Mesendoderm (in vitro differentiated cells): ENCODE measurements at regions not wholly inside any gene's neighbourhood (a gene's known extent, or its start where the extent isn't known, plus 50 kb on each side); places are given as distances from the start of the nearest gene placed in this dataset.

Experiments
- DNase-seq: peaks from one replicate; pipeline ENCODE4 v3.0.0; 2013
- H2AK5ac ChIP-seq: 2 replicates; pipeline ENCODE4 v1.6.1; 2013; ENCODE audit warnings: low read length, inconsistent platforms
- H2BK120ac ChIP-seq: 2 replicates; pipeline ENCODE4 v1.6.1; 2013; ENCODE audit warnings: low read depth, mild to moderate bottlenecking, low read length, moderate library complexity, mixed read lengths
- H2BK15ac ChIP-seq: replicated peaks from 2 replicates; pipeline ENCODE4 v1.6.1; 2013; ENCODE audit warnings: low read depth, mild to moderate bottlenecking, moderate library complexity
- H2BK5ac ChIP-seq: 2 replicates; pipeline ENCODE4 v1.6.1; 2013; ENCODE audit warnings: low read length, inconsistent platforms
- H3K18ac ChIP-seq: 2 replicates; pipeline ENCODE4 v1.6.1; 2013; ENCODE audit warnings: mild to moderate bottlenecking, low read length, mixed read lengths
- H3K23ac ChIP-seq: one replicate; pipeline ENCODE4 v1.6.1; 2013; ENCODE audit warnings: low read length
- H3K27ac ChIP-seq: 2 replicates; pipeline ENCODE4 v1.5.1; 2013; ENCODE audit warnings: low read depth, mild to moderate bottlenecking, inconsistent platforms, low read length, moderate library complexity
- H3K27me3 ChIP-seq: 2 replicates; pipeline ENCODE4 v1.6.1; 2013; ENCODE audit warnings: low read length, control low read depth, mild to moderate bottlenecking, inconsistent platforms; ENCODE audit not compliant: insufficient read depth, poor library complexity
- H3K36me3 ChIP-seq: 2 replicates; pipeline ENCODE4 v1.6.1; 2013; ENCODE audit warnings: low read length, inconsistent platforms; ENCODE audit not compliant: control insufficient read depth, insufficient read depth
- H3K4ac ChIP-seq: one replicate; pipeline ENCODE4 v1.6.1; 2013; ENCODE audit warnings: low read depth, mild to moderate bottlenecking, low read length, moderate library complexity
- H3K4me1 ChIP-seq: 2 replicates; pipeline ENCODE4 v1.6.1; 2013; ENCODE audit warnings: low read depth, low read length, inconsistent platforms; ENCODE audit not compliant: control insufficient read depth
- H3K4me2 ChIP-seq: 2 replicates; pipeline ENCODE4 v1.6.1; 2013; ENCODE audit warnings: low read length
- H3K4me3 ChIP-seq: 2 replicates; pipeline ENCODE4 v1.5.1; 2013; ENCODE audit warnings: mild to moderate bottlenecking, low read length
- H3K56ac ChIP-seq: one replicate; pipeline ENCODE4 v1.6.1; 2013; ENCODE audit warnings: low read length
- H3K79me1 ChIP-seq: 2 replicates; pipeline ENCODE4 v1.6.1; 2013; ENCODE audit warnings: low read length, inconsistent platforms
- H3K79me2 ChIP-seq: 2 replicates; pipeline ENCODE4 v1.6.1; 2013; ENCODE audit warnings: mild to moderate bottlenecking, low read length; ENCODE audit not compliant: control insufficient read depth, insufficient read depth
- H3K9ac ChIP-seq: 2 replicates; pipeline ENCODE4 v1.6.1; 2013; ENCODE audit warnings: low read length, inconsistent platforms
- H4K5ac ChIP-seq: one replicate; pipeline ENCODE4 v1.6.1; 2013; ENCODE audit warnings: low read length
- H4K8ac ChIP-seq: one replicate; pipeline ENCODE4 v1.6.1; 2013; ENCODE audit warnings: low read depth, mild to moderate bottlenecking, control low read depth, low read length, moderate library complexity
- WGBS: extraction: QIAGEN DNeasy Blood & Tissue Kit; methylation state at CpG from one replicate; pipeline ENCODE4 v1.1.7; 2013; ENCODE audit warnings: low lambda C conversion rate, missing lambda C conversion rate; ENCODE audit not compliant: insufficient coverage; ENCODE audit errors: extremely low coverage; 5-methylcytosine and 5-hydroxymethylcytosine counted together

DNA sequence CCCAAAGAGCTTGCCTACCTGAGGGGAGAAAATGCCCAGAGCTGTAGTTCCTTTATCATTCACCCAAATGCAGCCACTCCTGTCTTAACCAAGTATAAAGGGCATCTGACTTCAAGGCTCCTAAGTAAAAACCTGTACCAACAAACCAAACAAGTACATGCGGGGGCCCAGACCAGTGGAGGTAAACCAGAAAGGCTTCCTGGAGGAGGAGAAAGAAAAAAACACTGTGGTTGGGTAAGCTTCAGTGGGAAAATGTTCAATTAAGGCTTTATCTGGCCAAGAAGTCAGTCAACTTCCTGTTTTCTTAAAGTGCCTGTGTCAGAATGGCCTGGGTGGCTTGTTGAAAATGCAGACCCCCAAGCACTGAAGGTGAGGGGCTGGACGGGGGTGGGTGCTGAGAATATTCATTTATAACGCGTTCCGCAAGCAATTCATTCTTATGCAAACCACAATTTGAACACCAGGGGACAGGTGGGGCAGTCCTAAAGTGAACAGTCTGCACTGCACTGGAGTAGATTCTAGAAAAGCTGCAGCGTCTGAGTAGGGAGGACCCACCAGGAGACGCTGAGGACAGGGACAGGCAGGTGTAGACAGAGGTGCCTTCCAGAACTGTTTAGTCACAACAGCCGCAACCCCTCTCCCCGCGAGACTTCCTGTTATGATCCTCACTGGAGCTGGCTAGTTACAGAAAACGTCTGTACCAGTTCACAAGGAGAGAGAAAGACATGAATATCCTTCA lies 467.1 kb downstream of the SOX9 start:
- no peaks in the 10 kb centered on the region for H3K4me1 ChIP-seq
- no peak overlapping the region for H3K56ac ChIP-seq
- no peak overlapping the region for H3K18ac ChIP-seq
- no peaks in the 10 kb centered on the region for H3K79me1 ChIP-seq
- no peak overlapping the region for H3K4me2 ChIP-seq
- H3K4ac ChIP-seq, result no peak overlapping the region
- H2BK15ac ChIP-seq, result no peak overlapping the region
- no peak overlapping the region for H2BK120ac ChIP-seq
- peaks cover 18% of the 10 kb centered on the region for H3K27me3 ChIP-seq
- no peaks in the 10 kb centered on the region for H3K36me3 ChIP-seq
- no peak overlapping the region for H3K27ac ChIP-seq
- WGBS, result no CpG with 5 or more reads among the region's 11 CpGs
- H2AK5ac ChIP-seq, result no peak overlapping the region
- H2BK5ac ChIP-seq, result no peak overlapping the region
- no peak overlapping the region for H3K4me3 ChIP-seq
- DNase-seq, result no peak
- H3K9ac ChIP-seq, result no peak overlapping the region
- no peak overlapping the region for H3K23ac ChIP-seq
- H4K5ac ChIP-seq, result no peak overlapping the region
- H3K79me2 ChIP-seq, result no peaks in the 10 kb centered on the region
- H4K8ac ChIP-seq, result no peak overlapping the region

DNA sequence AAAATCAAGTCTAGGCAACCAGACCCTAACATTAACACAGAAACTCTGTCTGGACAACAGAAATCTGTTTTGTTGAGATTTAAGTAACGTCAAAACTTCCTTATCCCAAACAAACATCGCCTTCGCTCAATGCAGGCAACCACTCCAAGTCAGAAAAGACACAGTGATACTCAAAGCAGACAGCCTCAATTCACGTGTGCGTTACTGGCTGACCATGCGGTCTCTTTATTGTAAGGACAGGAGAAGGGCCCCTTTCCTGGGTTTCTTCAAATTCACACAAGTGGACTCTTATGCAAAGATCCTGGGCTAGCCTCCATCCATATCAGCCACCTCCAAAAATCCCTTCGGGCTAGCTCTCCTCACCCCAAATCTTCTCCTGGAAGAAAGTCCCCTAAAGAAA lies 467.7 kb downstream of the SOX9 start:
- Histone ChIP-seq H3K27me3 (peaks cover 18% of the 10 kb centered on the region), H3K79me1 (no peaks in the 10 kb centered on the region), H3K23ac (no peak overlapping the region), H4K5ac (no peak overlapping the region), H2BK15ac (no peak overlapping the region), H3K36me3 (no peaks in the 10 kb centered on the region), H3K56ac (no peak overlapping the region), H3K79me2 (no peaks in the 10 kb centered on the region), H3K4me2 (no peak overlapping the region), H3K4ac (no peak overlapping the region), H2BK5ac (no peak overlapping the region), H3K9ac (no peak overlapping the region), H3K4me1 (no peaks in the 10 kb centered on the region), H3K18ac (no peak overlapping the region), H2AK5ac (no peak overlapping the region), H3K4me3 (no peak overlapping the region), H2BK120ac (no peak overlapping the region), H4K8ac (no peak overlapping the region), H3K27ac (no peak overlapping the region)
- WGBS, result no CpG with 5 or more reads among the region's 7 CpGs
- DNase-seq, result no peak

DNA sequence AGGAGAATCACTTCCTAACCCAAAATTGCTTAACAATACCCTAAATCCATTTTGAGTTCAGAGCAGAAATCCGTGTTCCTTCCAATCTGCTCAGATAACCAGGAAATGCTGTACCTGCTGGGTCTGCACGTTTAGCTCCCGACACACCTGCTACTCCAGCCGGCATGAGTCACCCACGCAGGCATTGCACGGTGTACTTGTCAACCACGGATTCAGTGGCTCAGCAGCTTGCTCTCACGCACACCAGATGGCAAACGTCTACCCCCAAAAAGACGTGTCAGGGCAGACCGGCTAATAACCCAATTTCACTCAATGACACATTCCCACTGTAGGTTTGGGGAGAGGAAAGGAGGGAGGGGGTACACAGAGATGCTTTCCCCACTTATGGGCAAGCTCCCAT lies 468.1 kb downstream of the SOX9 start:
- H3K27ac ChIP-seq, result no peak overlapping the region
- no peaks in the 10 kb centered on the region for H3K36me3 ChIP-seq
- H3K4ac ChIP-seq, result no peak overlapping the region
- no peak overlapping the region for H3K18ac ChIP-seq
- H3K23ac ChIP-seq, result no peak overlapping the region
- no peak overlapping the region for H3K4me2 ChIP-seq
- H3K56ac ChIP-seq, result no peak overlapping the region
- no peak overlapping the region for H2BK120ac ChIP-seq
- H4K5ac ChIP-seq, result no peak overlapping the region
- H3K9ac ChIP-seq, result no peak overlapping the region
- H3K4me3 ChIP-seq, result no peak overlapping the region
- no peaks in the 10 kb centered on the region for H3K4me1 ChIP-seq
- H3K27me3 ChIP-seq, result peaks cover 18% of the 10 kb centered on the region
- no peak overlapping the region for H2BK15ac ChIP-seq
- DNase-seq, result no peak
- no peak overlapping the region for H2BK5ac ChIP-seq
- H3K79me1 ChIP-seq, result no peaks in the 10 kb centered on the region
- no peaks in the 10 kb centered on the region for H3K79me2 ChIP-seq
- no peak overlapping the region for H4K8ac ChIP-seq
- no peak overlapping the region for H2AK5ac ChIP-seq
- no CpG with 5 or more reads among the region's 11 CpGs for WGBS

DNA sequence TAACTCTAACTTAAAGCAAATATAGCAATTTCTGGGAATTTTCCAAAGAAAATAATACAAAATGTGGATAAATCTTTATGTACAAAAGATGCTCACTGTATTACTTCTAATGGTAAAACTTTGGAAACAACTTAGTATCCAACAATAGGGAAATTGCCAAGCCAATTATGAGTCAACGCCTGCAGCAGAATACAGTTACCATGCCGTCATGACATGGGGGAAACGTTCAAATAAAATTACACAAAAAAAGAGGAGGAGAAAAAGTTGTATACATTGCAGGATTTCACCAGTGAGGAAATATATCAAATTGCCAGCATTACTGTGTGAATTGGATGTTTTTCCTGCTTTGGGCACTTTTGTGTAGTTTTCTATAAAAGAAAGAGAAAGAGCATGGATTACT lies 469.6 kb downstream of the SOX9 start:
- Histone ChIP-seq H3K23ac (no peak overlapping the region), H3K27ac (no peak overlapping the region), H2AK5ac (no peak overlapping the region), H4K8ac (no peak overlapping the region), H3K56ac (no peak overlapping the region), H3K36me3 (no peaks in the 10 kb centered on the region), H2BK120ac (no peak overlapping the region), H3K4ac (no peak overlapping the region), H3K27me3 (peaks cover 18% of the 10 kb centered on the region), H3K18ac (no peak overlapping the region), H3K4me1 (no peaks in the 10 kb centered on the region), H2BK15ac (no peak overlapping the region), H3K4me2 (no peak overlapping the region), H3K79me1 (no peaks in the 10 kb centered on the region), H3K4me3 (no peak overlapping the region), H2BK5ac (no peak overlapping the region), H4K5ac (no peak overlapping the region), H3K79me2 (no peaks in the 10 kb centered on the region), H3K9ac (no peak overlapping the region)
- WGBS, result no CpG with 5 or more reads among the region's 3 CpGs
- no peak for DNase-seq

GRCh38 chr17:72590882-72591281 lies 470.1 kb downstream of the SOX9 start:
- Histone ChIP-seq H3K9ac (no peak overlapping the region), H2BK5ac (no peak overlapping the region), H4K5ac (no peak overlapping the region), H2BK15ac (no peak overlapping the region), H3K27ac (no peak overlapping the region), H3K79me2 (no peaks in the 10 kb centered on the region), H3K36me3 (no peaks in the 10 kb centered on the region), H3K23ac (no peak overlapping the region), H3K56ac (no peak overlapping the region), H2AK5ac (no peak overlapping the region), H3K4me2 (no peak overlapping the region), H3K4me3 (no peak overlapping the region), H3K27me3 (peaks cover 18% of the 10 kb centered on the region), H3K4me1 (no peaks in the 10 kb centered on the region), H4K8ac (no peak overlapping the region), H2BK120ac (no peak overlapping the region), H3K79me1 (no peaks in the 10 kb centered on the region), H3K18ac (no peak overlapping the region), H3K4ac (no peak overlapping the region)
- no peak for DNase-seq
- WGBS, result no CpG with 5 or more reads among the region's 9 CpGs
